K562 (cell line): ENCODE measurements at regions not wholly inside any gene's neighbourhood (a gene's known extent, or its start where the extent isn't known, plus 50 kb on each side); places are given as distances from the start of the nearest gene placed in this dataset.

ENCODE experiments used
- EP300 ChIP-seq: IDR thresholded peaks from 2 replicates; pipeline ENCODE4 v1.6.1; 2012; ENCODE audit warnings: low read length, improper control_type of control experiment
- JUND ChIP-seq, 2 experiments: IDR thresholded peaks; 2 replicates in 1 of 2; 3 replicates in 1 of 2; pipeline ENCODE4 v1.6.1; 2011; ENCODE audit warnings: borderline replicate concordance in 2 of 2, low read depth in 2 of 2, low read length in 2 of 2, improper control_type of control experiment in 1 of 2, missing biosample characterization in 1 of 2, missing genetic modification characterization in 1 of 2, missing genetic modification reagents in 1 of 2
- POLR2AphosphoS2 ChIP-seq: IDR thresholded peaks from 2 replicates; pipeline ENCODE4 v1.6.1; 2012; ENCODE audit warnings: low read length, improper control_type of control experiment
- PRPF4 ChIP-seq: fragments of 200-400 bp; formaldehyde crosslinking; IDR thresholded peaks from one replicate; pipeline ENCODE4 v1.6.1; 2017; ENCODE audit warnings: low read length, low read depth, mild to moderate bottlenecking; ENCODE audit not compliant: insufficient read depth, poor library complexity, severe bottlenecking
- TBP ChIP-seq: optimal IDR thresholded peaks from 2 replicates; pipeline ENCODE3; 2011; ENCODE audit warnings: low read depth, low read length, improper control_type of control experiment
- ZNF274 ChIP-seq: IDR thresholded peaks from 2 replicates; pipeline ENCODE4 v1.6.1; 2011; ENCODE audit warnings: low read depth, mild to moderate bottlenecking, low read length, moderate library complexity, borderline replicate concordance
- ZNF444 ChIP-seq: fragments of 250-450 bp; sonication (Bioruptor Pico); IDR thresholded peaks from 2 replicates; pipeline ENCODE4 v1.4.0; 2020; ENCODE audit warnings: mild to moderate bottlenecking, moderate library complexity
- TF ChIP-seq, protein P1 (sequence below), 3 experiments: IDR thresholded peaks in 2 of 3; conservative IDR thresholded peaks in 1 of 3; 2 replicates each; pipeline ENCODE4 v1.5.1; 2011 to 2012; ENCODE audit warnings: low read length in 3 of 3, mild to moderate bottlenecking in 3 of 3, control low read depth in 2 of 3, improper control_type of control experiment in 1 of 3, inconsistent platforms in 1 of 3, low read depth in 1 of 3, mixed read lengths in 1 of 3, moderate library complexity in 1 of 3; ENCODE audit not compliant: insufficient read depth in 2 of 3
- TF ChIP-seq, protein P2 (sequence below), 2 experiments: fragments of 450-650 bp in 1 of 2; sonication (generic) in 1 of 2; formaldehyde crosslinking in 1 of 2; IDR thresholded peaks in 1 of 2; conservative IDR thresholded peaks in 1 of 2; 2 replicates each; pipeline versions ENCODE4 v1.6.1 to v1.8.1; 2016 to 2023; ENCODE audit warnings: mild to moderate bottlenecking in 2 of 2, moderate library complexity in 2 of 2, inconsistent platforms in 1 of 2, missing genetic modification reagents in 1 of 2
- TF ChIP-seq, protein P3 (sequence below): sonication (generic); formaldehyde crosslinking; IDR thresholded peaks from 2 replicates; pipeline ENCODE4 v1.8.0; 2023; ENCODE audit warnings: mild to moderate bottlenecking, missing genetic modification reagents
- TF ChIP-seq, protein P4 (sequence below): sonication (generic); formaldehyde crosslinking; IDR thresholded peaks from 2 replicates; pipeline ENCODE4 v1.8.0; 2022; ENCODE audit warnings: mild to moderate bottlenecking, missing genetic modification reagents
- TF ChIP-seq, protein P5 (sequence below): fragments of 450-650 bp; conservative IDR thresholded peaks from 2 replicates; pipeline ENCODE4 v1.6.1; 2016; ENCODE audit warnings: missing genetic modification characterization, low read depth, mild to moderate bottlenecking, control low read depth, missing compliant biosample characterization

DNA sequence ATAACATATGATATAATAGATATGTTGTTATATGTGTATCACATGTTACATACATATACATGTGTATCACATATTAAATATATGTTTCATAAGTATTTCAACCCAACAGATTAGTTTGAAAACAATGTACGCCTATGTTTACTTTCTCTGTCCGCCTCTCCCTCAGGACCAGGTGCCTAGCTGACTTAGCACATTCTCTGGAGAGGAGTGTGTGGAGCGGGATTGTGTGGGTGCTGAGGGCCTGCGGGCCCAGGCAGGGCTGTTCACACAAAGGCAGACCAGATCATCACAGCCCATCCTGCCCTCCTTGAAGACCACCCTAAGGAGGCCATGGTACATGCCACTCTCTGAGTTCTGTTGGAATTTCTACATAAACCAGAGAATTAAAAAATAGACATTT lies 81.0 kb downstream of the PLXNA1 start:
- no peak for TF ChIP-seq JUND (IDR thresholded peaks at IDR 0.05; ENCODE audit: borderline replicate concordance, low read depth, low read length)
- no peak for TF ChIP-seq JUND (tag; IDR thresholded peaks at IDR 0.05; ENCODE audit: borderline replicate concordance, low read depth, low read length)
- TF ChIP-seq, protein P1, sequence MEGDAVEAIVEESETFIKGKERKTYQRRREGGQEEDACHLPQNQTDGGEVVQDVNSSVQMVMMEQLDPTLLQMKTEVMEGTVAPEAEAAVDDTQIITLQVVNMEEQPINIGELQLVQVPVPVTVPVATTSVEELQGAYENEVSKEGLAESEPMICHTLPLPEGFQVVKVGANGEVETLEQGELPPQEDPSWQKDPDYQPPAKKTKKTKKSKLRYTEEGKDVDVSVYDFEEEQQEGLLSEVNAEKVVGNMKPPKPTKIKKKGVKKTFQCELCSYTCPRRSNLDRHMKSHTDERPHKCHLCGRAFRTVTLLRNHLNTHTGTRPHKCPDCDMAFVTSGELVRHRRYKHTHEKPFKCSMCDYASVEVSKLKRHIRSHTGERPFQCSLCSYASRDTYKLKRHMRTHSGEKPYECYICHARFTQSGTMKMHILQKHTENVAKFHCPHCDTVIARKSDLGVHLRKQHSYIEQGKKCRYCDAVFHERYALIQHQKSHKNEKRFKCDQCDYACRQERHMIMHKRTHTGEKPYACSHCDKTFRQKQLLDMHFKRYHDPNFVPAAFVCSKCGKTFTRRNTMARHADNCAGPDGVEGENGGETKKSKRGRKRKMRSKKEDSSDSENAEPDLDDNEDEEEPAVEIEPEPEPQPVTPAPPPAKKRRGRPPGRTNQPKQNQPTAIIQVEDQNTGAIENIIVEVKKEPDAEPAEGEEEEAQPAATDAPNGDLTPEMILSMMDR (IDR thresholded peaks at IDR 0.05 in 2 of 3, conservative IDR thresholded peaks at IDR 0.05 in 1 of 3; ENCODE audit: insufficient read depth in 2 of 3, low read depth in 1 of 3, low read length in 3 of 3) = no peak
- TF ChIP-seq TBP = no peak
- TF ChIP-seq, protein P2, sequence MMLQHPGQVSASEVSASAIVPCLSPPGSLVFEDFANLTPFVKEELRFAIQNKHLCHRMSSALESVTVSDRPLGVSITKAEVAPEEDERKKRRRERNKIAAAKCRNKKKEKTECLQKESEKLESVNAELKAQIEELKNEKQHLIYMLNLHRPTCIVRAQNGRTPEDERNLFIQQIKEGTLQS (IDR thresholded peaks at IDR 0.05) = no peak
- TF ChIP-seq, protein P2 (CRISPR knock-in tag; conservative IDR thresholded peaks at IDR 0.05) = no peak
- no peak for TF ChIP-seq POLR2AphosphoS2
- TF ChIP-seq ZNF444 (CRISPR knock-in tag) = no peak
- TF ChIP-seq, protein P3, sequence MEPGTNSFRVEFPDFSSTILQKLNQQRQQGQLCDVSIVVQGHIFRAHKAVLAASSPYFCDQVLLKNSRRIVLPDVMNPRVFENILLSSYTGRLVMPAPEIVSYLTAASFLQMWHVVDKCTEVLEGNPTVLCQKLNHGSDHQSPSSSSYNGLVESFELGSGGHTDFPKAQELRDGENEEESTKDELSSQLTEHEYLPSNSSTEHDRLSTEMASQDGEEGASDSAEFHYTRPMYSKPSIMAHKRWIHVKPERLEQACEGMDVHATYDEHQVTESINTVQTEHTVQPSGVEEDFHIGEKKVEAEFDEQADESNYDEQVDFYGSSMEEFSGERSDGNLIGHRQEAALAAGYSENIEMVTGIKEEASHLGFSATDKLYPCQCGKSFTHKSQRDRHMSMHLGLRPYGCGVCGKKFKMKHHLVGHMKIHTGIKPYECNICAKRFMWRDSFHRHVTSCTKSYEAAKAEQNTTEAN (CRISPR knock-in tag) = no peak
- TF ChIP-seq, protein P4, sequence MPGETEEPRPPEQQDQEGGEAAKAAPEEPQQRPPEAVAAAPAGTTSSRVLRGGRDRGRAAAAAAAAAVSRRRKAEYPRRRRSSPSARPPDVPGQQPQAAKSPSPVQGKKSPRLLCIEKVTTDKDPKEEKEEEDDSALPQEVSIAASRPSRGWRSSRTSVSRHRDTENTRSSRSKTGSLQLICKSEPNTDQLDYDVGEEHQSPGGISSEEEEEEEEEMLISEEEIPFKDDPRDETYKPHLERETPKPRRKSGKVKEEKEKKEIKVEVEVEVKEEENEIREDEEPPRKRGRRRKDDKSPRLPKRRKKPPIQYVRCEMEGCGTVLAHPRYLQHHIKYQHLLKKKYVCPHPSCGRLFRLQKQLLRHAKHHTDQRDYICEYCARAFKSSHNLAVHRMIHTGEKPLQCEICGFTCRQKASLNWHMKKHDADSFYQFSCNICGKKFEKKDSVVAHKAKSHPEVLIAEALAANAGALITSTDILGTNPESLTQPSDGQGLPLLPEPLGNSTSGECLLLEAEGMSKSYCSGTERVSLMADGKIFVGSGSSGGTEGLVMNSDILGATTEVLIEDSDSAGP = no peak
- no peak for TF ChIP-seq ZNF274
- TF ChIP-seq PRPF4 = no peak
- TF ChIP-seq EP300 = no peak
- TF ChIP-seq, protein P5, sequence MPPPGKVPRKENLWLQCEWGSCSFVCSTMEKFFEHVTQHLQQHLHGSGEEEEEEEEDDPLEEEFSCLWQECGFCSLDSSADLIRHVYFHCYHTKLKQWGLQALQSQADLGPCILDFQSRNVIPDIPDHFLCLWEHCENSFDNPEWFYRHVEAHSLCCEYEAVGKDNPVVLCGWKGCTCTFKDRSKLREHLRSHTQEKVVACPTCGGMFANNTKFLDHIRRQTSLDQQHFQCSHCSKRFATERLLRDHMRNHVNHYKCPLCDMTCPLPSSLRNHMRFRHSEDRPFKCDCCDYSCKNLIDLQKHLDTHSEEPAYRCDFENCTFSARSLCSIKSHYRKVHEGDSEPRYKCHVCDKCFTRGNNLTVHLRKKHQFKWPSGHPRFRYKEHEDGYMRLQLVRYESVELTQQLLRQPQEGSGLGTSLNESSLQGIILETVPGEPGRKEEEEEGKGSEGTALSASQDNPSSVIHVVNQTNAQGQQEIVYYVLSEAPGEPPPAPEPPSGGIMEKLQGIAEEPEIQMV (tag) = no peak
